NCI-H2171 treated with DMSO at 0.1 percent for 48 hours (cell line): ENCODE measurements at regions not wholly inside any gene's neighbourhood (a gene's known extent, or its start where the extent isn't known, plus 50 kb on each side); places are given as distances from the start of the nearest gene placed in this dataset.

Experiments used
- DNase-seq: peaks from one replicate; lab custom pipeline; 2025; lab: John Stamatoyannopoulos, UW

DNA sequence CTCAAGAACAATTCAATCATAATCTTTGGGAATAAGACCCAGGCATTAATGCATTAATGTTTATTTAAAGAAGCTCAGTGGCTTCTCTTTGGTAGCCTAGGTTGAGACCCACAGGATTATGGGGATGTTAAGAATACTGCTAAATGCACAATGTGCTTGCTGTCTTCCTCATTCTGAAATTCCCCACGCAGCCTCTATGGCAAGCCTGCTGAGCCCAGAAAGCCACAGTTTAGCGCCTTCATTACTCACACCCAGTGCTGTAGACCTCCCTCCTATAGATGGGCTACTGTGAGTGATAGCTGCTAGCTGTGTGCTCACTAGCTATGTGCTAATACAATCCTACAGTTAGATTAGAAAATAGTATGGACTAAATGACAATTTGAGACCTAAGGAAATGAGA lies 90.6 kb downstream of the TNFSF13B start:
- DNase-seq = no peak

DNA sequence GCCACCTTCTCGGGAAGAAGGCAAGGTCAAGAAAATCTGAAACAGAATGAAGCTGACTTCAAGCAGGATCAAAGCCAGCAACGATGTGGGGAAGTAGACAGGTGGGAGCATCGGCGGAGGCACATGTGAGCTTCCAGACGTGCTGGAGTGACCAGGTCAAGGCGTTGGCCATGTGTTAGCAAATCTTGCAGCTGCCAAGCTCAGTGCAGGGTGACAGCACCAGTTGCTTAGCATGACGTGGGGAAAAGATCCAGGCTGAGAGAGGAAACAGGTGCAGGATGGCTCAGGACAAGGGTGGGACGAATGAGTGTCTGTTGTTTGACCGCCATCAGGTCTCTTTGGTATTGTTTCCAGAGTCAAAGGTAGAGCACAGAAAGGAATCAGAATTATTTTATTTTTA lies 92.3 kb downstream of the TNFSF13B start:
- DNase-seq = no peak

DNA sequence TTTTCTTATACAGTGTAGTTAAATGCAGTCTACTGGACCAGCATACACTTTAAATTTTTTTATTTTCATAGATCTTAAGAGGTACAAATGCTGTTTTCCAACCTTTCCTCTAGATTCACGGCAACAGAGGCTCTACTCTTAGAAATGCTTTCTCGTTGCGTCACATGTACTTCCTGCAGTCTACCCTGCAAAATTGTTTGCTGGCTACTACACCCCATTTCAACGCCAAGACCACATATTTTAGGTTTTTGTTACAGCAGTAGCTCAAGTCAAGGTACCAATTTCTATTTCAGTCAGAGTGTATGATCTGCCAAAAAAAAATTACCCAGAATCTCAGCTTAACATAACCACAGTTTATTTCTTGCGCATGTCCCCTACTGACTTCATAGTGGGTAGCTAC lies 94.1 kb downstream of the TNFSF13B start:
- DNase-seq = no peak

DNA sequence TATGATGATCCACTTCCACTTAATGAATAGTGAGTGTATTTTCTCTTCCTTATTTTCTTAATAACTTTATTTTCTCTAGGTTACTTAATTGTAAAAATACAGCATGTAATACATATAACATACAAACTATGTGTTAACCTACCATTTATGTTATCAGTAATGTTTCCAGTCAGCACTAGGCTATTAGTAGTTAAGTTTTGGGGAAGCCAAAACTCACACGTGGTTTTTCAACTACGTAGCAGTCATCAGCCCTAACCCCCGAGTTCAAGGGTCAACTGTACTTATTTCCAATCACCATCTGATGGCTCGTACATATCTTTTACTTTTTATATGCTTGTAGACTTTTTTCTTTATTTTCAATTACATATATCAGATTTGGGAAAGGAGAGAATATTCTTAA lies 95.7 kb downstream of the TNFSF13B start:
- no peak for DNase-seq

DNA sequence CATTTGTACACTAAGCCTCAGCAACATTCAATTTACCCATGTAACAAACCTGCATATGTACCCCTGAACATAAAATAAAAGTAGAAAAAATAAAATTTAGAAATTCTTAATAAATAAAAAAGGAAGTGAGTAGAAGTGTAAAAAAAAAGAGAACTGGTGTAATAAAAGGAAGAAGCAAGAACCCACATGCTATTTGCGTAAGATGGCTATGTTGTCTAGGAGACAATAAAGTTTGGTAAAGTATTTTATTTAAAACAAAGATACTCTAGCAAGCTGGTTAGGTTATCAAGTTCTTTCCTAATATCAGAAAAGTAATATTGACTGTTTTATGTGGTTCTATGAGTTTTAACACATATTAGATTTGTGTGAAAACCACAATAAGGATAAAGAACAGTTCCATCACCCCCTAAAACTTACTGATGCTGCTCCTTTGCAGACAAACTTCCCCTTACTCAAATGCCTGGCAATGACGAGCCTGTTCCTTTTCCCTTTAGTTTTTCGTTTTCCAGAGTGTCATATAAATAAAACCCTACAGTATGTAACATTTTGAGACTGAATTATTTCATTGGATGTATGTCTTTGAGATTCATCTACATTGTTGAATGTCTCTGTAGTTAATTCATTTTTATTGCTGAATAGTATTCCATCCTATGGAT lies 98.9 kb downstream of the TNFSF13B start:
- no peak for DNase-seq

DNA sequence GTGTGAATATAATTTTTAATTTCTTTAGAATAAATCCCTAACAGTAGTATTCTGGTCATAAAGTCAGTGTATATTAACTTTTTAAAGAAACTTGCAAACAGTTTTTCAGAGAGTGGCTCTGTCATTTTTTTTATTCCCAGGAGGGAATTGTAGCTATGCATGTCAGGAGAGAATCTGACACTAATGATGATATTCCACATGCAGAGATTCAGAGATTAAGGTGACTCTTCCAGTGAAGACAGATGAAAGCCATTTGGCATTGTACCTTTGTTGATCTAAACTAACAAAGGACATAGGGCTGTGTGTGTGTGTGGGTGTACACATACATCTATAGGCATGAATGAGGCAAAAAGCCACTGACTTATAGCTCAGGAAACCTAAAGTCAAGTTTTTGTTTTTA lies 99.9 kb downstream of the TNFSF13B start:
- no peak for DNase-seq

DNA sequence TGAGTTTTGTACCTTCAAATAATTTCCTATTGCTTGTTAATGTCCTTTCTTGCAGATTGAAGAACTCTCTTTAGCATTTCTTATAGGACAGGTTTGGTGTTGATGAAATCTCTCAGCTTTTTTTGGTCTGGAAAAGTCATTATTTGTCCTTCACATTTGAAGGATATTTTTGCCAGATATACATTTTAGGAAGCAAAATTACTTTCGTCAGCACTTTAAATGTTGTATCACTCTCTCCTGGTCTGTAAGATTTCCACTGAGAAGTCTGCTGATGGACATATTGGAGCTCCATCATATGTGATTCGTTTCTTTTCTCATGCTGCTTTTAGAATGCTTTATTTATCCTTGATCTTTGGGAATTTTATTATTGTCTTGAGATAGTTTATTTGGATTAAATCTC lies 105.5 kb downstream of the TNFSF13B start:
- no peak for DNase-seq

GRCh38 chr13:108375772-108376171 lies 106.3 kb downstream of the TNFSF13B start:
- no peak for DNase-seq

DNA sequence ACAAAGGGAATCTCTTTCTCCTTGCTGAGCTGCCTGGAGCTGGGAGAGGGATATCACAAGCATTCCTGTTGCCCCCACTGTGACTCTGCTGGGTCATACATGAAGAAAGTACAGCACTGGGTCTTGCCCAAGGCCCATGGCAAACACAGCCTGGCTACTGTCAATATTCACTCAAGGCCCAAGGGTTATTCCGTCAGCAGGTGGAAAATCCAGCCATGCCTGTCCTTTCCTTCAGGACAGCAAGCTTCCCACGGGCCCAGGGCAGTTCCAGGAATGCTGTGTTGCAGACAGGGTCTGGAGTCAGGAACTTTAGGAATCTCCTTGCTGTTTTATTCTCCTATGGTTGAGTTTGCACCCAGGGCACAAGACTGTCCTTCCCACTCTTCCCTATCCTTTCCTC lies 106.8 kb downstream of the TNFSF13B start:
- no peak for DNase-seq

GRCh38 chr13:108377646-108378206 lies 108.2 kb downstream of the TNFSF13B start:
- no peak for DNase-seq

GRCh38 chr13:108383667-108384066 lies 114.1 kb downstream of the TNFSF13B start:
- no peak for DNase-seq

DNA sequence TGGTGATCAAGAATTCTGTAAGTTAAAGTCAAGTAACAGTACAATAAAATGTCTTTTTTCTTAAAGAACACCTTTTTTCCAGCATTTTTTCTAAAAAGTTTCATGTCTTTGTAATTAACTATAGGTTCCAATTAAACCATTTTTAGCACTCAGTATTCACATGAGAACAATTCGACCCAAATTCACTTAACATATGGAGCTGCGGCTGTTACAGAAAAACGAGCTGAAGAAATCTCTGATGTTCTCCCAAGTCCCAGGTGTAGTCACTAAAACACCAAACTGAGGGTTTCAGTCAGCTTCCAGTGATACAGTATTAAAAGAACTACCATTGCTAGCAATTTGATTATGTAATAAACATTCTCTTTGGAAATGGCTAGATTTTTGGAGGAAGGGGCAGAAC lies 117.6 kb downstream of the TNFSF13B start:
- no peak for DNase-seq

GRCh38 chr13:108402850-108403249 lies 133.3 kb downstream of the TNFSF13B start:
- DNase-seq = no peak

DNA sequence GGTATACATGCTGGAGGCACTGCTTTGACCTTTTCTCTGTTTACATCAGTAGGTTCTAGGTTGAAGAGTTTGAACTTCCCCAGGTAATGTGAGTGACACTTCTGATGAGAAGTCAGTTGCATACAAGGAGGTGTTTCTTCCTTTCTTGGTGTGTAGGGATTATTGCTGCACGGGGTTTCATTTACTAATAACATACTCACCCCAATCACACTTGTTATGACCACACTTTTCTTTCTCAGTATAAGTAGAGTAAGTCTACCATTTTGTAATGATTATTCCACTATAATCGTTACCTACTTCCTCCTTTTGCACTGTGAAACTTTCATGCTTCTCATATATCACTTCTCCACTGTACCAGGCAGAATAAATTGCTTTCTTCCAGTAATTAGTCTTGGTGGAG lies 138.0 kb downstream of the TNFSF13B start:
- DNase-seq = no peak

GRCh38 chr13:108408672-108409071 lies 139.2 kb downstream of the TNFSF13B start:
- DNase-seq = no peak

- no peak for DNase-seq
Observed at GRCh38 chr13:108409730-108410129, 140.2 kb downstream of the TNFSF13B start.

DNA sequence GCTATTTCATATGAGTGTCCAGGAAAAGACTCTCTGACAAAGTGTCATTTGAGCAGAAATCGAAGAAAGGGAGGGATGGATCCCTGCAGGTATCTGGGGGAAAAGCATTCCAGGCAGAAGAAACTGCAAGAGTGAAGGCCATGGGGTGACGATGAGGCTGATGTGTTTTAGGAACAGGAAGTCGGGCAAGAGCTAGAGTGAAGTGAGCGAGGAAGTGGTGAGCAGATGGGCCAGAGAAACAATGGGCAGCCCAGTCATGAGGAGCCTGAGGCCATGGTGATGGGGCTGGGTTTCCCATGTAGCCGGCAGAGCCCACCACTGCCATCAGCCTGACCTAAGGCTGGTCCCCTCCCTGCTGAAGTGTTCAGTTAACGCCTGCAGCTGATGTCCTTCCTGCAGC lies 150.2 kb downstream of the TNFSF13B start:
- no peak for DNase-seq

GRCh38 chr13:108425056-108425455 lies 155.5 kb downstream of the TNFSF13B start:
- DNase-seq = peak; percentile 3

DNA sequence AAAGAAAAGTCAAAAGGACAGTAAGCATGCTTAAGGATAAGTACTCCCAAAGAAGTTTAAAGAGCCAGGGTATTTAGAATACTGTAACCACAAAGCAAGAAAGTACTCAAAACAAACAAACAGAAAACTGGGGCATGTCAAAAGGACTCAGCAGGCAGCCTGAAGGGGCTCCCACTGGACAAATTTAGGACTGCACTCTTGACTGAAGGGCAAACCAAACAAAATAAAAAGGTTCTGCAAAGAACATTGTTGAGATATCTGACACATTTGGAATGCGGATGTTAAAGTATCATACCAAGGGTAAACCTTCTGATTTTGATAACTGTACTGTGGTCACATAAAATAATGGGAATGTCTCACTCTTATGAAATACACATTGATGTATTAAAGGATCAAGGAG lies 157.4 kb downstream of the TNFSF13B start:
- no peak for DNase-seq

DNA sequence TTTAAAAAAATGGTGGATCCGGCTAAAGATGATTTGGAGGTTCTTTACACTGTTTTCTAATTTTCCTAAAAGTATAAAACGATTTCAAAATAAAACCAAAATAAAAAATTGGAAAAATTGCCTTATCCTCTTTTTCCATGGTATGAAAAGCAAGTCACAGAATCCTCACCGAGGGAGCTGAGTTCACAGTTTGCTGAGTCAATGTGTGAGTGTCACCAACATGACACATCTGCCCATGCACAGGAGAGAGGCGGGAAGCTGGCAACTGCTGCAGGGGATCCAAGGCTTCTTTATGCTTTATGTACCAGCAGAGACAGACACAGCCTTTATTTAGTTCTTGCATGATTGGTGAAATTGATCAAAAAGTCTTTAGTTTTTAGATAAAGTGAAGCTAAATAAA lies 157.8 kb downstream of the TNFSF13B start:
- DNase-seq = no peak

DNA sequence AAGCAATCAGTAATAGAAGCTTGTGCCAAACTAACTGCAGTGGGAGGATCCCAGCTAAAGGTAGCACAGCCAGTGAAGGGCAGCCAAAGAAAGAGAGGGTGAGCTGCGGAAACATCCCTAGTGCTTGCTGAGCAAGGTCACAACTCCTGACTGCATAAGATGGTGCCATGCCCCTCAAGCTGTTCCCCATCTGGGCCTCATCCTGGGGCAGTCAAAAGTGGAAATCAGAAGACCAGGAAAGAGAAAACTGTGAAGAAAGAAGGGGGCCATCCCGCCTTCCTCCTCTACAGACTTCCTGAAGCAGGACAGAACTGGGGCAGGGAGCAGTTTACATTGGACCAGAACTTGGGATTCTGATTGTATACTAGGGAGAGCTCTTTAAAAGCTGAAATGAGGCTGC lies 159.2 kb downstream of the TNFSF13B start:
- no peak for DNase-seq

DNA sequence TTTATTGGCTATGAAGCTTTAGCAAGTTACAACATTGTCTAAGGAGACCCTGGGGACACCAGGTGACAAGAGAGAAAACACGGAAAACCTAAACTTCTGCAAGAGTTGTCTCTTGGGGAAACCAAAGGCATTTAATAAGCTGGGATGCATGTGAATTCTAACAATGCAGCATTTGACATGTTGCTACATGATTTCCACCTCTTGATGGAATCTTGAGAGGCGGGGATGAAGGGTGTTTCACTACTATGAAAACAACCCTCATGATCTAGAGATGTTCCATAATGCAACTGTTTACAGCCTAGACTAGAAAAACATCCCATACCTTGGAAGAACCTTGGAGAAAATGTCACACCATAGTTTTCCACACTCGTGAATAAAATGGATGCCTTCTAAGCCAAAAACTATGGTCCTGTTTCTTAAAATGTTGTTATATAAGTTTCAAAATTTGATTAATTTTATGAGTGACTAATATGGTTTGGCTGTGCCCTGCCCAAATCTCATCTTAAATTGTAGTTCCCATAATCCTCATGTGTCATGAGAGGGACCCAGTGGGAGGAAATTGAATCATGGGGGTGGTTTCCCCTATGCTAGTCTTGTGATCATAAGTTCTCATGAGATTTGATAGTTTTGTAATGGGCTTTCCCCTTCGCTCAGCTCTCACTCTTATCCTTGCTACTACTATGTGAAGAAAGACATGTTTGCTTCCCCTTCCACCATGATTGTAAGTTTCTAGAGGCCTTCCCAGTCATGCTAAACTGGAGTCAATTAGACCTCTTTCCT lies 164.6 kb downstream of the TNFSF13B start:
- DNase-seq = no peak

GRCh38 chr13:108435393-108436149 lies 166.1 kb downstream of the TNFSF13B start:
- DNase-seq = no peak
